ENCODE measurements at regions not wholly inside any gene's neighbourhood (a gene's known extent, or its start where the extent isn't known, plus 50 kb on each side); places are given as distances from the start of the nearest gene placed in this dataset.

DNA sequence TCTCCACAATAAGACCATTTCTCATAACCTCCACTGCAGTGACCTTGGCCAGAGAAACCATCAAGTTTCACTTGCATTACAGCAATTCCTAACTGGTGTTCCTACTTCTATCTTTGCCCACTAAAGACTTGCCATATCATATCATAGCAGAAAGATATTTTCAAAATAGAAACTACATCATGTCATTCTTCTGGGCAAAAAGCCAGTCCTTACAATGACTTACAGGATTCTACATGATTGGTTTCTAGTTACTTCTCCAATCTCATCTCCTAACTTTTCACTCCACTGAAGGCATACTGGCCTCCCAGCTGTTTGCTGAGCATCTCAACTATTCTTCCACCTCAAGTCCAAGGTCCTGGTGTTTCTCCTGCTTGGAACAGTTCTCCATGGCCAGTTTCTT, 151.4 kb downstream of the HNMT start:
- no peaks in the 10 kb centered on the region for H3K36me3 ChIP-seq (replicated peaks in 1 of 2)
- no peaks in the 10 kb centered on the region for H3K27me3 ChIP-seq
- no peak overlapping the region for H3K27ac ChIP-seq
- TF ChIP-seq, protein P1, sequence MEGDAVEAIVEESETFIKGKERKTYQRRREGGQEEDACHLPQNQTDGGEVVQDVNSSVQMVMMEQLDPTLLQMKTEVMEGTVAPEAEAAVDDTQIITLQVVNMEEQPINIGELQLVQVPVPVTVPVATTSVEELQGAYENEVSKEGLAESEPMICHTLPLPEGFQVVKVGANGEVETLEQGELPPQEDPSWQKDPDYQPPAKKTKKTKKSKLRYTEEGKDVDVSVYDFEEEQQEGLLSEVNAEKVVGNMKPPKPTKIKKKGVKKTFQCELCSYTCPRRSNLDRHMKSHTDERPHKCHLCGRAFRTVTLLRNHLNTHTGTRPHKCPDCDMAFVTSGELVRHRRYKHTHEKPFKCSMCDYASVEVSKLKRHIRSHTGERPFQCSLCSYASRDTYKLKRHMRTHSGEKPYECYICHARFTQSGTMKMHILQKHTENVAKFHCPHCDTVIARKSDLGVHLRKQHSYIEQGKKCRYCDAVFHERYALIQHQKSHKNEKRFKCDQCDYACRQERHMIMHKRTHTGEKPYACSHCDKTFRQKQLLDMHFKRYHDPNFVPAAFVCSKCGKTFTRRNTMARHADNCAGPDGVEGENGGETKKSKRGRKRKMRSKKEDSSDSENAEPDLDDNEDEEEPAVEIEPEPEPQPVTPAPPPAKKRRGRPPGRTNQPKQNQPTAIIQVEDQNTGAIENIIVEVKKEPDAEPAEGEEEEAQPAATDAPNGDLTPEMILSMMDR (IDR thresholded peaks at IDR 0.05) = no peak
- TF ChIP-seq POLR2A (IDR thresholded peaks at IDR 0.05) = no peak
- no peaks in the 10 kb centered on the region for H3K4me1 ChIP-seq (replicated peaks in 1 of 2)
- H3K9me3 ChIP-seq (replicated peaks in 1 of 3) = peaks cover 0 to 4% (median 0%) of the 10 kb centered on the region in 3 donors
- no peak overlapping the region for H3K4me3 ChIP-seq
- no peak for DNase-seq
- intact Hi-C loops (cut with DNase I) = no loop called here

DNA sequence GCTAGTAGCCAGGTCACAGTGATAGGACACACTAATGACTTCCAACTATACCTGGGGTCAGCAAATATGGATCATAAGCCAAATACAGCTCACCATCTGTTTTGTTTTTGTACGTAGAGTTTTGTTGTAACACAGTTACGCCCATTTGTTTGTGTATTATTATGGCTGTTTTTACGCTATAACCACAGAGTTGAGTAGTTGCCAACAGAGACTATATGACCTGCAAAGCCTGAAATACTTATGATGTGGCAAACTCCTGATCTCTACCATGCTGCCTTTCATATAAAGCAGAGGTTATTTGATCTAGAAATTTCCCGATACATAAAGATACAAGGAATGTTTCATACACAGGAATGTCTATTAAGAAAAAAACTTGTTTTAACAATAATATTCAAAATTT, 152.2 kb downstream of the HNMT start:
- Histone ChIP-seq H3K27ac (no peak overlapping the region), H3K36me3 (replicated peaks in 1 of 2) (no peaks in the 10 kb centered on the region), H3K27me3 (no peaks in the 10 kb centered on the region), H3K4me1 (replicated peaks in 1 of 2) (no peaks in the 10 kb centered on the region), H3K4me3 (no peak overlapping the region), H3K9me3 (replicated peaks in 1 of 3) (peaks cover 0 to 4% (median 0%) of the 10 kb centered on the region in 3 donors)
- intact Hi-C loops (cut with DNase I) = no loop called here
- DNase-seq = no peak
- TF ChIP-seq, protein P1 (IDR thresholded peaks at IDR 0.05) = no peak
- no peak for TF ChIP-seq POLR2A (IDR thresholded peaks at IDR 0.05)
- WGBS, 4 donors = 93 to 97% (median 95%) methylated on average over 4 of the region's 4 CpGs

DNA sequence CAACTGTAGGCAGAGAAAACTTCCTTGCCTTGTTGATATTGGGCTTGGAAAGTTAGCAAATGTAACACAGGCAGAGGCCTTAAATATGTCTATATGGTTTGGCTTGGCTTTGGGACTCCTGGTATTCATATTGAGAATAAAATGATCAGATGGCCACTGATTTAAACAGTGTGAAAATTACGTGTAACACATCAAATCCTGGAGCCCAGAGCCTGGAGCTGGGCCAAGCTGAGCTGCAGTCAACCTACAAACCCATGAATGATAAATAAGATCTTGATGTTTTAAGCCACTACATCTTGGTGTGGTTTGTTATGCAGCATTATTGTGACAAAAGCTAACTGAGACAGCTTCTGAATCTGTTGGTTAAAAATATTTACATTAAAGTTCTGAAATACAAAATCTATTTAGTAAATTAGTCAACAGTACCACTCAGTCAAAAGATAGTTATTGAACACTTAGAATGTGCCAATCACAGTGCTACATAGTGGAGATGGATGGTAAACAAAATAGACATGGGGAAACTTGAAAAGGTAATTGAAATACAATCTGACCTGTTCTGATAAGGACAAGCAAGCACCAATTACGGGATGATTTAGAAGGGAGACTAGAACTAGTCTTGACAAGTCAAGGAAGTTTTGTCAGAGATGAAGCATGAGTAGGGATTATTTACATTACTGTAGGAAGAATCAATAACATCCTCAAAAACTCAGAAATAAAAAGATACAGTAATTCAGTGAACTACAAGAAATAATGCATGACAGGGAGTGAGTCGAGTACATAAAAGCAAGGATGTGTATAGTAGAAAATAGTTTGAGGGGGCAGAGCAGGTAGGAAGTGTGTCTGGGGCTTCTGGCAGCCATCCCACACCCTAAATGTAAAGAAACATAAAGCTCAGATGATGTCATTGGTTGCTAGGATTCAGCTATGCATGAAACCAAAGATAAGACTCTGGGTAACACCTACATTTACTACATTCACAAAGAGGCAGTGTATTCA, 157.7 kb downstream of the HNMT start:
- DNase-seq = no peak
- Histone ChIP-seq H3K4me3 (no peak overlapping the region), H3K9me3 (replicated peaks in 1 of 3) (no peaks in the 10 kb centered on the region), H3K27me3 (no peaks in the 10 kb centered on the region), H3K4me1 (replicated peaks in 1 of 2) (no peaks in the 10 kb centered on the region), H3K27ac (no peak overlapping the region), H3K36me3 (replicated peaks in 1 of 2) (no peaks in the 10 kb centered on the region)
- no peak for TF ChIP-seq POLR2A (IDR thresholded peaks at IDR 0.05)
- TF ChIP-seq, protein P1 (IDR thresholded peaks at IDR 0.05) = no peak
- intact Hi-C loops (cut with DNase I) = no loop called here
- WGBS, 4 donors = 71 to 75% (median 73%) methylated on average over 3 of the region's 3 CpGs

DNA sequence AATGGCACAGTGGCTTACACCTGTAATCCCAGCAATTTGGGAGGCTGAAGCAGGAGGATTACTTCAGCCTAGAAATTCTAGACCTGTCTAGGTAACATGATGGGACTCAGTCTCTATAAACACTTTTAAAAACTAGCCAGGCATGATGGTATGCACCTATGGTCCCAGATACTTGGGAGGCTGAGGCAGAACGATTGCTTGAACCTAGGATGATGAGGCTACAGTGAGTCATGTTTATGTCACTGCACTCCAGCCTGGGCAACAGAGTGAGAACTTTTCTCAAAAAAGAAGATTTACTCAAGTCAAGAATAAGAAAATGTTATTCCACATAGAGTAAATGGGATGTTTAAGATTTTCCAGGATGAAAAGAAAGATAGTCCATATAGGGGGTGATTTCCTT, 158.6 kb downstream of the HNMT start:
- Histone ChIP-seq H3K9me3 (replicated peaks in 1 of 3) (no peaks in the 10 kb centered on the region), H3K27ac (no peak overlapping the region), H3K27me3 (no peaks in the 10 kb centered on the region), H3K4me1 (replicated peaks in 1 of 2) (no peaks in the 10 kb centered on the region), H3K4me3 (no peak overlapping the region), H3K36me3 (replicated peaks in 1 of 2) (no peaks in the 10 kb centered on the region)
- 45 to 58% (median 51%) methylated on average over 1 of the region's 1 CpG for WGBS, 4 donors
- TF ChIP-seq POLR2A (IDR thresholded peaks at IDR 0.05) = no peak
- TF ChIP-seq, protein P1 (IDR thresholded peaks at IDR 0.05) = no peak
- intact Hi-C loops (cut with DNase I) = no loop called here
- DNase-seq = no peak

All from adrenal gland (tissue), 9 donors.